ENCODE measurements at regions not wholly inside any gene's neighbourhood (a gene's known extent, or its start where the extent isn't known, plus 50 kb on each side); places are given as distances from the start of the nearest gene placed in this dataset.

- Histone ChIP-seq H3K4me1 (no peaks in the 10 kb centered on the region), H3K27ac (no peak overlapping the region), H3K27me3 (no peaks in the 10 kb centered on the region), H3K9me3 (no peaks in the 10 kb centered on the region), H3K36me3 (replicated peaks in 1 of 2; ENCODE audit: insufficient read depth in 1 of 2, low read depth in 2 of 2) (no peaks in the 10 kb centered on the region), H3K4me3 (no peak overlapping the region)
- DNase-seq (no peak), ATAC-seq (no peak)
- intact Hi-C loops (cut with DNase I): no loop called here
- TF ChIP-seq POLR2A (IDR thresholded peaks at IDR 0.05): no peak
- TF ChIP-seq CTCF (IDR thresholded peaks at IDR 0.05): no peak
- 90 to 91% methylated on average over 5 of the region's 5 CpGs for WGBS, 2 donors
Measured at GRCh38 chr21:28865488-28866186, 127.0 kb downstream of the LTN1 start.

- Histone ChIP-seq H3K4me3 (no peak overlapping the region), H3K9me3 (no peaks in the 10 kb centered on the region), H3K27me3 (no peaks in the 10 kb centered on the region), H3K36me3 (replicated peaks in 1 of 2; ENCODE audit: insufficient read depth in 1 of 2, low read depth in 2 of 2) (no peaks in the 10 kb centered on the region), H3K27ac (no peak overlapping the region), H3K4me1 (no peaks in the 10 kb centered on the region)
- intact Hi-C loops (cut with DNase I): no loop called here
- WGBS, 2 donors: 73 to 75% methylated on average over 3 of the region's 3 CpGs
- DNase-seq (no peak), ATAC-seq (no peak)
- TF ChIP-seq POLR2A (IDR thresholded peaks at IDR 0.05): no peak
- no peak for TF ChIP-seq CTCF (IDR thresholded peaks at IDR 0.05)
Measured at GRCh38 chr21:28858424-28858823, 134.3 kb downstream of the LTN1 start.

GRCh38 chr21:28857752-28858151 lies 134.9 kb downstream of the LTN1 start:
- 66 to 67% methylated on average over 2 of the region's 2 CpGs for WGBS, 2 donors
- H3K4me1 ChIP-seq: no peaks in the 10 kb centered on the region
- ATAC-seq: no peak
- no peak for DNase-seq
- intact Hi-C loops (cut with DNase I): no loop called here
- no peaks in the 10 kb centered on the region for H3K36me3 ChIP-seq (replicated peaks in 1 of 2; ENCODE audit: insufficient read depth in 1 of 2, low read depth in 2 of 2)
- no peak overlapping the region for H3K27ac ChIP-seq
- H3K9me3 ChIP-seq: no peaks in the 10 kb centered on the region
- H3K4me3 ChIP-seq: no peak overlapping the region
- no peaks in the 10 kb centered on the region for H3K27me3 ChIP-seq
- TF ChIP-seq POLR2A (IDR thresholded peaks at IDR 0.05) (no peak), CTCF (IDR thresholded peaks at IDR 0.05) (no peak)

- Histone ChIP-seq H3K27me3 (no peaks in the 10 kb centered on the region), H3K4me1 (no peaks in the 10 kb centered on the region), H3K27ac (no peak overlapping the region), H3K9me3 (no peaks in the 10 kb centered on the region), H3K36me3 (replicated peaks in 1 of 2; ENCODE audit: insufficient read depth in 1 of 2, low read depth in 2 of 2) (no peaks in the 10 kb centered on the region), H3K4me3 (no peak overlapping the region)
- intact Hi-C loops (cut with DNase I): no loop called here
- ATAC-seq: no peak
- TF ChIP-seq POLR2A (IDR thresholded peaks at IDR 0.05) (no peak), CTCF (IDR thresholded peaks at IDR 0.05) (no peak)
- 76 to 77% methylated on average over 4 to 5 of the region's 5 CpGs for WGBS, 2 donors
- DNase-seq: no peak
Measured at GRCh38 chr21:28856588-28857250, 136.0 kb downstream of the LTN1 start.

GRCh38 chr21:28852706-28853105 lies 140.0 kb downstream of the LTN1 start:
- H3K9me3 ChIP-seq: no peaks in the 10 kb centered on the region
- no peak for ATAC-seq
- H3K27me3 ChIP-seq: no peaks in the 10 kb centered on the region
- 59 to 63% methylated on average over 5 of the region's 5 CpGs for WGBS, 2 donors
- intact Hi-C loops (cut with DNase I): no loop called here
- no peak overlapping the region for H3K27ac ChIP-seq
- no peaks in the 10 kb centered on the region for H3K4me1 ChIP-seq
- TF ChIP-seq CTCF (IDR thresholded peaks at IDR 0.05) (no peak), POLR2A (IDR thresholded peaks at IDR 0.05) (no peak)
- no peak for DNase-seq
- H3K36me3 ChIP-seq (replicated peaks in 1 of 2; ENCODE audit: insufficient read depth in 1 of 2, low read depth in 2 of 2): no peaks in the 10 kb centered on the region
- H3K4me3 ChIP-seq: no peak overlapping the region
